H9 (cell line): ENCODE measurements at regions not wholly inside any gene's neighbourhood (a gene's known extent, or its start where the extent isn't known, plus 50 kb on each side); places are given as distances from the start of the nearest gene placed in this dataset.

Experiments
- DNase-seq: peaks from one replicate; pipeline ENCODE4 v3.0.0-alpha.2; 2017
- H2AFZ ChIP-seq: one replicate; pipeline ENCODE4 v1.6.1; 2013; ENCODE audit warnings: mild to moderate bottlenecking, low read length, control low read depth, moderate library complexity
- H2AK5ac ChIP-seq: 2 replicates; pipeline ENCODE4 v1.6.1; 2013; ENCODE audit warnings: low read length, control low read depth, mixed read lengths; ENCODE audit not compliant: insufficient read length
- H2BK120ac ChIP-seq: one replicate; pipeline ENCODE4 v1.6.1; 2013; ENCODE audit warnings: low read depth, mild to moderate bottlenecking, low read length, control low read depth, inconsistent platforms; ENCODE audit not compliant: poor library complexity, severe bottlenecking
- H2BK12ac ChIP-seq: 2 replicates; pipeline ENCODE4 v1.6.1; 2013; ENCODE audit warnings: low read length, control low read depth, mixed read lengths, low read depth; ENCODE audit not compliant: insufficient read length
- H2BK15ac ChIP-seq: 2 replicates; pipeline ENCODE4 v1.6.1; 2013; ENCODE audit warnings: low read depth, low read length, control low read depth
- H2BK20ac ChIP-seq: one replicate; pipeline ENCODE4 v1.6.1; 2013; ENCODE audit warnings: low read depth, mild to moderate bottlenecking, low read length, control low read depth, inconsistent platforms; ENCODE audit not compliant: poor library complexity, severe bottlenecking
- H2BK5ac ChIP-seq: 2 replicates; pipeline ENCODE4 v1.6.1; 2013; ENCODE audit warnings: low read length, control low read depth, mixed read lengths; ENCODE audit not compliant: insufficient read length
- H3K14ac ChIP-seq: 2 replicates; pipeline ENCODE4 v1.6.1; 2013; ENCODE audit warnings: low read length, control low read depth; ENCODE audit not compliant: insufficient read depth
- H3K18ac ChIP-seq: 2 replicates; pipeline ENCODE4 v1.6.1; 2013; ENCODE audit warnings: low read depth, mild to moderate bottlenecking, mixed read lengths, low read length, control low read depth; ENCODE audit not compliant: insufficient read length
- H3K23ac ChIP-seq: 2 replicates; pipeline ENCODE4 v1.6.1; 2013; ENCODE audit warnings: low read length, control low read depth, mixed read lengths, low read depth; ENCODE audit not compliant: insufficient read length
- H3K23me2 ChIP-seq: 2 replicates; pipeline ENCODE4 v1.6.1; 2013; ENCODE audit warnings: low read depth, mild to moderate bottlenecking, mixed read lengths, low read length, control low read depth; ENCODE audit not compliant: insufficient read length, poor library complexity, severe bottlenecking
- H3K27ac ChIP-seq: 2 replicates; pipeline ENCODE4 v1.5.1; 2013; ENCODE audit warnings: low read length, control low read depth, mixed read lengths, low read depth; ENCODE audit not compliant: insufficient read length
- H3K27me3 ChIP-seq: 2 replicates; pipeline ENCODE4 v1.6.1; 2013; ENCODE audit warnings: low read length, control low read depth, inconsistent platforms; ENCODE audit not compliant: insufficient read depth
- H3K4ac ChIP-seq: 2 replicates; pipeline ENCODE4 v1.6.1; 2013; ENCODE audit warnings: low read depth, mild to moderate bottlenecking, control low read depth, inconsistent platforms, low read length, moderate library complexity
- H3K4me1 ChIP-seq: 2 replicates; pipeline ENCODE4 v1.6.1; 2013; ENCODE audit warnings: low read length, control low read depth, inconsistent platforms; ENCODE audit not compliant: insufficient read depth
- H3K4me2 ChIP-seq: 2 replicates; pipeline ENCODE4 v1.6.1; 2013; ENCODE audit warnings: low read length, control low read depth, mixed read lengths; ENCODE audit not compliant: insufficient read length, insufficient read depth
- H3K56ac ChIP-seq: 2 replicates; pipeline ENCODE4 v1.6.1; 2013; ENCODE audit warnings: low read depth, mild to moderate bottlenecking, mixed read lengths, low read length, control low read depth; ENCODE audit not compliant: insufficient read length
- H3K79me1 ChIP-seq: 2 replicates; pipeline ENCODE4 v1.6.1; 2013; ENCODE audit warnings: low read depth, mild to moderate bottlenecking, moderate library complexity, low read length, control low read depth, inconsistent platforms; ENCODE audit not compliant: insufficient read depth, poor library complexity, severe bottlenecking
- H3K79me2 ChIP-seq: 2 replicates; pipeline ENCODE4 v1.6.1; 2013; ENCODE audit warnings: low read length, control low read depth, inconsistent platforms; ENCODE audit not compliant: insufficient read depth
- H3K9ac ChIP-seq: 2 replicates; pipeline ENCODE4 v1.6.1; 2013; ENCODE audit warnings: low read length, control low read depth, mixed read lengths; ENCODE audit not compliant: insufficient read length; ENCODE audit errors: extremely low read depth
- H3K9me3 ChIP-seq: one replicate; pipeline ENCODE4 v1.6.1; 2013; ENCODE audit warnings: low read depth, low read length, inconsistent platforms; ENCODE audit not compliant: control insufficient read depth
- H3T11ph ChIP-seq: one replicate; pipeline ENCODE4 v1.6.1; 2013; ENCODE audit warnings: mild to moderate bottlenecking, low read length, control low read depth, inconsistent platforms
- H4K20me1 ChIP-seq: one replicate; pipeline ENCODE4 v1.6.1; 2013; ENCODE audit not compliant: control insufficient read depth, insufficient read length, insufficient read depth
- H4K5ac ChIP-seq: 2 replicates; pipeline ENCODE4 v1.6.1; 2013; ENCODE audit warnings: low read depth, mild to moderate bottlenecking, mixed read lengths, low read length, control low read depth; ENCODE audit not compliant: insufficient read length
- H4K8ac ChIP-seq: replicated peaks from 2 replicates; pipeline ENCODE4 v1.6.1; 2013; ENCODE audit warnings: low read length, control low read depth, mixed read lengths, low read depth; ENCODE audit not compliant: insufficient read length
- H4K91ac ChIP-seq: 2 replicates; pipeline ENCODE4 v1.6.1; 2013; ENCODE audit warnings: low read depth, mild to moderate bottlenecking, moderate library complexity, mixed read lengths, low read length, control low read depth; ENCODE audit not compliant: insufficient read length
- H3K27ac Mint-ChIP-seq, 3 experiments: 2 replicates in 2 of 3; 3 replicates in 1 of 3; pipeline ENCODE4 v1.8.0; 2020 to 2021; ENCODE audit warnings: mixed read lengths in 3 of 3, mild to moderate bottlenecking in 1 of 3, moderate library complexity in 1 of 3
- H3K27me3 Mint-ChIP-seq: 2 replicates; pipeline ENCODE4 v1.8.0; 2021; ENCODE audit warnings: low read depth, mild to moderate bottlenecking, moderate library complexity, mixed read lengths
- H3K36me3 Mint-ChIP-seq, 3 experiments: 2 replicates in 2 of 3; 3 replicates in 1 of 3; pipeline ENCODE4 v1.8.0; 2020 to 2021; ENCODE audit warnings: low read depth in 3 of 3, mixed read lengths in 3 of 3; ENCODE audit not compliant: insufficient read depth in 1 of 3
- H3K4me1 Mint-ChIP-seq, 2 experiments: 2 replicates each; pipeline ENCODE4 v1.8.0; 2020; ENCODE audit warnings: mixed read lengths in 2 of 2
- H3K4me3 Mint-ChIP-seq, 2 experiments: 2 replicates in 1 of 2; 3 replicates in 1 of 2; pipeline ENCODE4 v1.8.0; 2020 to 2021; ENCODE audit warnings: mild to moderate bottlenecking in 2 of 2, mixed read lengths in 2 of 2, moderate library complexity in 1 of 2
- H3K9me3 Mint-ChIP-seq, 2 experiments: 2 replicates in 1 of 2; 3 replicates in 1 of 2; pipeline ENCODE4 v1.8.0; 2020; ENCODE audit warnings: mild to moderate bottlenecking in 2 of 2, mixed read lengths in 2 of 2, moderate library complexity in 1 of 2
- CTCF ChIP-seq: fragments of 200-600 bp; sonication (generic); conservative IDR thresholded peaks from 3 replicates; pipeline ENCODE4 v1.8.0; 2021; ENCODE audit warnings: antibody characterized with exemption, mild to moderate bottlenecking

GRCh38 chr11:25396847-25397246, 900.0 kb downstream of the LUZP2 start:
- Histone ChIP-seq H3T11ph (no peak overlapping the region), H3K4me1 (no peaks in the 10 kb centered on the region)
- H3K27me3 Mint-ChIP-seq = no peaks in the 10 kb centered on the region

More at GRCh38 chr11:25396847-25397246, 900.0 kb downstream of the LUZP2 start:
- Histone ChIP-seq H3K27ac (no peak overlapping the region), H3K23ac (no peak overlapping the region), H2BK15ac (no peak overlapping the region), H4K5ac (no peak overlapping the region), H3K9ac (no peak overlapping the region), H4K91ac (no peak overlapping the region), H3K4ac (no peak overlapping the region), H2BK20ac (no peak overlapping the region), H3K23me2 (no peaks in the 10 kb centered on the region), H3K9me3 (no peaks in the 10 kb centered on the region), H3K56ac (no peak overlapping the region), H3K4me2 (no peak overlapping the region), H2AFZ (no peak overlapping the region), H2BK12ac (no peak overlapping the region), H3K27me3 (no peaks in the 10 kb centered on the region), H2AK5ac (no peak overlapping the region), H2BK120ac (no peak overlapping the region), H3K14ac (no peak overlapping the region), H4K8ac (no peak overlapping the region), H3K79me1 (no peaks in the 10 kb centered on the region), H4K20me1 (no peaks in the 10 kb centered on the region), H3K18ac (no peak overlapping the region), H3K79me2 (no peaks in the 10 kb centered on the region), H2BK5ac (no peak overlapping the region)
- Mint-ChIP-seq H3K9me3 (no peaks in the 10 kb centered on the region), H3K4me3 (no peak overlapping the region), H3K4me1 (no peaks in the 10 kb centered on the region), H3K36me3 (no peaks in the 10 kb centered on the region), H3K27ac (no peak overlapping the region)
- no peak for TF ChIP-seq CTCF
- DNase-seq = no peak
